HG02852 (cell line): ENCODE measurements at regions not wholly inside any gene's neighbourhood (a gene's known extent, or its start where the extent isn't known, plus 50 kb on each side); places are given as distances from the start of the nearest gene placed in this dataset.
"Not testable (repeated sequence)": the region's sequence is repeated elsewhere in the genome, so short reads cannot be mapped to it uniquely, and the experiment has no call there.

Experiments used
- ATAC-seq: cut with Tn5 transposase; IDR thresholded peaks from one replicate; pipeline ENCODE4 v1.9.1; 2021; ENCODE audit warnings: mild to moderate bottlenecking, moderate library complexity; ENCODE audit not compliant: unreplicated experiment

GRCh38 chr13:109702030-109702597, 84.3 kb downstream of the IRS2 start:
- not testable (repeated sequence) for ATAC-seq

- ATAC-seq, result no peak
These were observed 86.2 kb downstream of the IRS2 start for GRCh38 chr13:109700176-109700575.

GRCh38 chr13:109699628-109700071, 86.7 kb downstream of the IRS2 start:
- ATAC-seq, result no peak

GRCh38 chr13:109698779-109699178, 87.6 kb downstream of the IRS2 start:
- ATAC-seq, result no peak

GRCh38 chr13:109697936-109698335, 88.4 kb downstream of the IRS2 start:
- ATAC-seq, result no peak

GRCh38 chr13:109695402-109696190, 90.8 kb downstream of the IRS2 start:
- ATAC-seq, result no peak

GRCh38 chr13:109694972-109695371, 91.4 kb downstream of the IRS2 start:
- no peak for ATAC-seq

- no peak for ATAC-seq
These were observed 93.2 kb downstream of the IRS2 start for GRCh38 chr13:109693213-109693612.

GRCh38 chr13:109691689-109692088, 94.7 kb downstream of the IRS2 start:
- no peak for ATAC-seq

- ATAC-seq, result no peak
These were observed 98.6 kb downstream of the IRS2 start for GRCh38 chr13:109687559-109688448.

GRCh38 chr13:109685203-109685602, 101.2 kb downstream of the IRS2 start:
- ATAC-seq, result no peak

- ATAC-seq, result no peak
These were observed 101.6 kb downstream of the IRS2 start for GRCh38 chr13:109684824-109685202.

- ATAC-seq, result no peak
These were observed 102.1 kb downstream of the IRS2 start for GRCh38 chr13:109684084-109684823.

- ATAC-seq, result no peak
These were observed 103.7 kb downstream of the IRS2 start for GRCh38 chr13:109682534-109683244.

GRCh38 chr13:109680930-109681329, 105.5 kb downstream of the IRS2 start:
- no peak for ATAC-seq

- no peak for ATAC-seq
These were observed 106.1 kb downstream of the IRS2 start for GRCh38 chr13:109680288-109680687.

- ATAC-seq, result no peak
These were observed 107.9 kb downstream of the IRS2 start for GRCh38 chr13:109678459-109678858.

- no peak for ATAC-seq
These were observed 109.2 kb downstream of the IRS2 start for GRCh38 chr13:109677206-109677605.

- ATAC-seq, result no peak
These were observed 112.9 kb downstream of the IRS2 start for GRCh38 chr13:109673477-109673876.

- no peak for ATAC-seq
These were observed 113.8 kb downstream of the IRS2 start for GRCh38 chr13:109672545-109672944.
